ENCODE measurements at regions not wholly inside any gene's neighbourhood (a gene's known extent, or its start where the extent isn't known, plus 50 kb on each side); places are given as distances from the start of the nearest gene placed in this dataset.

- no peaks in the 10 kb centered on the region for H3K4me1 ChIP-seq
- H3K4me3 ChIP-seq: no peak overlapping the region
- H3K27ac ChIP-seq: no peak overlapping the region
- H3K36me3 ChIP-seq: no peaks in the 10 kb centered on the region
- TF ChIP-seq POLR2A (IDR thresholded peaks at IDR 0.05) (no peak), EP300 (IDR thresholded peaks at IDR 0.05) (no peak), CTCF (IDR thresholded peaks at IDR 0.05) (no peak)
- H3K9me3 ChIP-seq: no peaks in the 10 kb centered on the region
- H3K27me3 ChIP-seq: no peaks in the 10 kb centered on the region
- DNase-seq (ENCODE audit: low spot score in 2 of 2): no peak
Observed at GRCh38 chr4:14334166-14334565, 668.1 kb upstream of the CPEB2 start.

- H3K4me3 ChIP-seq: no peak overlapping the region
- no peak overlapping the region for H3K27ac ChIP-seq
- H3K4me1 ChIP-seq: no peaks in the 10 kb centered on the region
- WGBS, 2 donors: 92 to 95% methylated on average over 3 of the region's 3 CpGs
- TF ChIP-seq EP300 (IDR thresholded peaks at IDR 0.05) (no peak), CTCF (IDR thresholded peaks at IDR 0.05) (no peak), POLR2A (IDR thresholded peaks at IDR 0.05) (no peak)
- H3K9me3 ChIP-seq: no peaks in the 10 kb centered on the region
- H3K27me3 ChIP-seq: no peaks in the 10 kb centered on the region
- DNase-seq (ENCODE audit: low spot score in 2 of 2): no peak
- H3K36me3 ChIP-seq: no peaks in the 10 kb centered on the region
Observed at GRCh38 chr4:14335872-14336271, 666.4 kb upstream of the CPEB2 start.

GRCh38 chr4:14336656-14337055 lies 665.6 kb upstream of the CPEB2 start:
- Histone ChIP-seq H3K27ac (no peak overlapping the region), H3K27me3 (no peaks in the 10 kb centered on the region), H3K4me1 (no peaks in the 10 kb centered on the region), H3K9me3 (no peaks in the 10 kb centered on the region), H3K4me3 (no peak overlapping the region), H3K36me3 (no peaks in the 10 kb centered on the region)
- DNase-seq (ENCODE audit: low spot score in 2 of 2): no peak
- TF ChIP-seq EP300 (IDR thresholded peaks at IDR 0.05) (no peak), CTCF (IDR thresholded peaks at IDR 0.05) (no peak), POLR2A (IDR thresholded peaks at IDR 0.05) (no peak)
- 64 to 93% methylated on average over 2 of the region's 2 CpGs for WGBS, 2 donors

GRCh38 chr4:14337892-14338584 lies 664.2 kb upstream of the CPEB2 start:
- no peaks in the 10 kb centered on the region for H3K9me3 ChIP-seq
- no peak overlapping the region for H3K4me3 ChIP-seq
- H3K27ac ChIP-seq: no peak overlapping the region
- 42 to 49% methylated on average over 2 of the region's 2 CpGs for WGBS, 2 donors
- DNase-seq (ENCODE audit: low spot score in 2 of 2): no peak
- TF ChIP-seq CTCF (IDR thresholded peaks at IDR 0.05) (no peak), EP300 (IDR thresholded peaks at IDR 0.05) (no peak), POLR2A (IDR thresholded peaks at IDR 0.05) (no peak)
- no peaks in the 10 kb centered on the region for H3K4me1 ChIP-seq
- no peaks in the 10 kb centered on the region for H3K36me3 ChIP-seq
- no peaks in the 10 kb centered on the region for H3K27me3 ChIP-seq

GRCh38 chr4:14338585-14339265 lies 663.6 kb upstream of the CPEB2 start:
- H3K27ac ChIP-seq: no peak overlapping the region
- no peaks in the 10 kb centered on the region for H3K36me3 ChIP-seq
- no peaks in the 10 kb centered on the region for H3K9me3 ChIP-seq
- H3K4me1 ChIP-seq: no peaks in the 10 kb centered on the region
- TF ChIP-seq CTCF (IDR thresholded peaks at IDR 0.05) (no peak), EP300 (IDR thresholded peaks at IDR 0.05) (no peak), POLR2A (IDR thresholded peaks at IDR 0.05) (no peak)
- H3K27me3 ChIP-seq: no peaks in the 10 kb centered on the region
- WGBS, 2 donors: 75 to 84% methylated on average over 4 of the region's 4 CpGs
- no peak for DNase-seq (ENCODE audit: low spot score in 2 of 2)
- H3K4me3 ChIP-seq: no peak overlapping the region

Measured in tibial nerve (tissue), 4 donors.